ENCODE measurements at regions not wholly inside any gene's neighbourhood (a gene's known extent, or its start where the extent isn't known, plus 50 kb on each side); places are given as distances from the start of the nearest gene placed in this dataset.

- H3K9me3 ChIP-seq (ENCODE audit: control insufficient read depth in 5 of 5, low read length in 5 of 5): peaks cover 0 to 6% (median 0%) of the 10 kb centered on the region in 5 donors
- no peak overlapping the region for H3K4me3 ChIP-seq (ENCODE audit: low read depth in 1 of 5, low read length in 5 of 5)
- H3K27me3 ChIP-seq (ENCODE audit: control insufficient read depth in 5 of 5, insufficient read depth in 4 of 5, low read length in 5 of 5): no peaks in the 10 kb centered on the region
- no peak overlapping the region for H3K9ac ChIP-seq (ENCODE audit: low read length in 5 of 5)
- H3K27ac ChIP-seq (ENCODE audit: low read depth, low read length): no peak overlapping the region
- no peaks in the 10 kb centered on the region for H3K36me3 ChIP-seq (ENCODE audit: control insufficient read depth in 5 of 5, insufficient read depth in 5 of 5, low read length in 5 of 5)
- H3K4me1 ChIP-seq (ENCODE audit: control insufficient read depth in 5 of 5, insufficient read depth in 5 of 5, low read length in 5 of 5): peaks cover 0 to 22% (median 13%) of the 10 kb centered on the region in 5 donors
Observed at GRCh38 chr10:94085288-94085687, 91.6 kb downstream of the PLCE1 start.

- H3K36me3 ChIP-seq (ENCODE audit: control insufficient read depth in 5 of 5, insufficient read depth in 5 of 5, low read length in 5 of 5): no peaks in the 10 kb centered on the region
- no peak overlapping the region for H3K4me3 ChIP-seq (ENCODE audit: low read depth in 1 of 5, low read length in 5 of 5)
- no peak overlapping the region for H3K27ac ChIP-seq (ENCODE audit: low read depth, low read length)
- no peaks in the 10 kb centered on the region for H3K27me3 ChIP-seq (ENCODE audit: control insufficient read depth in 5 of 5, insufficient read depth in 4 of 5, low read length in 5 of 5)
- H3K9me3 ChIP-seq (ENCODE audit: control insufficient read depth in 5 of 5, low read length in 5 of 5): peaks cover 0 to 6% (median 0%) of the 10 kb centered on the region in 5 donors
- H3K9ac ChIP-seq (ENCODE audit: low read length in 5 of 5): no peak overlapping the region
- H3K4me1 ChIP-seq (ENCODE audit: control insufficient read depth in 5 of 5, insufficient read depth in 5 of 5, low read length in 5 of 5): peaks cover 0 to 22% (median 13%) of the 10 kb centered on the region in 5 donors
Observed at GRCh38 chr10:94085766-94086437, 92.2 kb downstream of the PLCE1 start.

GRCh38 chr10:94088926-94089381 is 95.2 kb downstream of the PLCE1 start:
- Histone ChIP-seq H3K36me3 (ENCODE audit: control insufficient read depth in 5 of 5, insufficient read depth in 5 of 5, low read length in 5 of 5) (no peaks in the 10 kb centered on the region), H3K4me1 (ENCODE audit: control insufficient read depth in 5 of 5, insufficient read depth in 5 of 5, low read length in 5 of 5) (peaks cover 0 to 35% (median 11%) of the 10 kb centered on the region in 5 donors), H3K27ac (ENCODE audit: low read depth, low read length) (no peak overlapping the region), H3K27me3 (ENCODE audit: control insufficient read depth in 5 of 5, insufficient read depth in 4 of 5, low read length in 5 of 5) (no peaks in the 10 kb centered on the region), H3K9ac (ENCODE audit: low read length in 5 of 5) (no peak overlapping the region), H3K4me3 (ENCODE audit: low read depth in 1 of 5, low read length in 5 of 5) (peak overlapping the region; percentile 26 to 56 (median 27)), H3K9me3 (ENCODE audit: control insufficient read depth in 5 of 5, low read length in 5 of 5) (no peaks in the 10 kb centered on the region)

GRCh38 chr10:94091649-94092048 is 97.9 kb downstream of the PLCE1 start:
- H3K36me3 ChIP-seq (ENCODE audit: control insufficient read depth in 5 of 5, insufficient read depth in 5 of 5, low read length in 5 of 5): no peaks in the 10 kb centered on the region
- H3K4me1 ChIP-seq (ENCODE audit: control insufficient read depth in 5 of 5, insufficient read depth in 5 of 5, low read length in 5 of 5): peaks cover 0 to 35% (median 11%) of the 10 kb centered on the region in 5 donors
- H3K9ac ChIP-seq (ENCODE audit: low read length in 5 of 5): no peak overlapping the region
- no peaks in the 10 kb centered on the region for H3K27me3 ChIP-seq (ENCODE audit: control insufficient read depth in 5 of 5, insufficient read depth in 4 of 5, low read length in 5 of 5)
- no peak overlapping the region for H3K27ac ChIP-seq (ENCODE audit: low read depth, low read length)
- no peaks in the 10 kb centered on the region for H3K9me3 ChIP-seq (ENCODE audit: control insufficient read depth in 5 of 5, low read length in 5 of 5)
- no peak overlapping the region for H3K4me3 ChIP-seq (ENCODE audit: low read depth in 1 of 5, low read length in 5 of 5)

- Histone ChIP-seq H3K9ac (ENCODE audit: low read length in 5 of 5) (no peak overlapping the region), H3K4me3 (ENCODE audit: low read depth in 1 of 5, low read length in 5 of 5) (no peak overlapping the region), H3K36me3 (ENCODE audit: control insufficient read depth in 5 of 5, insufficient read depth in 5 of 5, low read length in 5 of 5) (no peaks in the 10 kb centered on the region), H3K27ac (ENCODE audit: low read depth, low read length) (peak overlapping the region; percentile 40), H3K9me3 (ENCODE audit: control insufficient read depth in 5 of 5, low read length in 5 of 5) (no peaks in the 10 kb centered on the region), H3K4me1 (ENCODE audit: control insufficient read depth in 5 of 5, insufficient read depth in 5 of 5, low read length in 5 of 5) (peaks cover 0 to 35% (median 11%) of the 10 kb centered on the region in 5 donors), H3K27me3 (ENCODE audit: control insufficient read depth in 5 of 5, insufficient read depth in 4 of 5, low read length in 5 of 5) (no peaks in the 10 kb centered on the region)
Observed at GRCh38 chr10:94092848-94093247, 99.1 kb downstream of the PLCE1 start.

GRCh38 chr10:94093286-94093905 is 99.7 kb downstream of the PLCE1 start:
- H3K27ac ChIP-seq (ENCODE audit: low read depth, low read length): no peak overlapping the region
- peaks cover 0 to 34% (median 10%) of the 10 kb centered on the region in 5 donors for H3K4me1 ChIP-seq (ENCODE audit: control insufficient read depth in 5 of 5, insufficient read depth in 5 of 5, low read length in 5 of 5)
- no peak overlapping the region for H3K9ac ChIP-seq (ENCODE audit: low read length in 5 of 5)

GRCh38 chr10:94094540-94094939 is 100.8 kb downstream of the PLCE1 start:
- Histone ChIP-seq H3K4me3 (ENCODE audit: low read depth in 1 of 5, low read length in 5 of 5) (no peak overlapping the region), H3K27ac (ENCODE audit: low read depth, low read length) (no peak overlapping the region), H3K9ac (ENCODE audit: low read length in 5 of 5) (no peak overlapping the region), H3K27me3 (ENCODE audit: control insufficient read depth in 5 of 5, insufficient read depth in 4 of 5, low read length in 5 of 5) (no peaks in the 10 kb centered on the region), H3K4me1 (ENCODE audit: control insufficient read depth in 5 of 5, insufficient read depth in 5 of 5, low read length in 5 of 5) (peaks cover 0 to 22% (median 4%) of the 10 kb centered on the region in 5 donors), H3K36me3 (ENCODE audit: control insufficient read depth in 5 of 5, insufficient read depth in 5 of 5, low read length in 5 of 5) (no peaks in the 10 kb centered on the region), H3K9me3 (ENCODE audit: control insufficient read depth in 5 of 5, low read length in 5 of 5) (no peaks in the 10 kb centered on the region)

More at GRCh38 chr10:94093286-94093905, 99.7 kb downstream of the PLCE1 start:
- Histone ChIP-seq H3K9me3 (ENCODE audit: control insufficient read depth in 5 of 5, low read length in 5 of 5) (no peaks in the 10 kb centered on the region), H3K27me3 (ENCODE audit: control insufficient read depth in 5 of 5, insufficient read depth in 4 of 5, low read length in 5 of 5) (no peaks in the 10 kb centered on the region), H3K4me3 (ENCODE audit: low read depth in 1 of 5, low read length in 5 of 5) (no peak overlapping the region), H3K36me3 (ENCODE audit: control insufficient read depth in 5 of 5, insufficient read depth in 5 of 5, low read length in 5 of 5) (no peaks in the 10 kb centered on the region)

GRCh38 chr10:94097656-94098055 is 103.9 kb downstream of the PLCE1 start:
- Histone ChIP-seq H3K4me3 (ENCODE audit: low read depth in 1 of 5, low read length in 5 of 5) (no peak overlapping the region), H3K27ac (ENCODE audit: low read depth, low read length) (no peak overlapping the region), H3K27me3 (ENCODE audit: control insufficient read depth in 5 of 5, insufficient read depth in 4 of 5, low read length in 5 of 5) (no peaks in the 10 kb centered on the region), H3K9ac (ENCODE audit: low read length in 5 of 5) (no peak overlapping the region), H3K9me3 (ENCODE audit: control insufficient read depth in 5 of 5, low read length in 5 of 5) (no peaks in the 10 kb centered on the region), H3K4me1 (ENCODE audit: control insufficient read depth in 5 of 5, insufficient read depth in 5 of 5, low read length in 5 of 5) (peaks cover 0 to 8% (median 0%) of the 10 kb centered on the region in 5 donors), H3K36me3 (ENCODE audit: control insufficient read depth in 5 of 5, insufficient read depth in 5 of 5, low read length in 5 of 5) (no peaks in the 10 kb centered on the region)

- H3K27me3 ChIP-seq (ENCODE audit: control insufficient read depth in 5 of 5, insufficient read depth in 4 of 5, low read length in 5 of 5): no peaks in the 10 kb centered on the region
- no peak overlapping the region for H3K9ac ChIP-seq (ENCODE audit: low read length in 5 of 5)
- H3K27ac ChIP-seq (ENCODE audit: low read depth, low read length): no peak overlapping the region
- no peak overlapping the region for H3K4me3 ChIP-seq (ENCODE audit: low read depth in 1 of 5, low read length in 5 of 5)
- peaks cover 0 to 4% (median under 1%) of the 10 kb centered on the region in 5 donors for H3K4me1 ChIP-seq (ENCODE audit: control insufficient read depth in 5 of 5, insufficient read depth in 5 of 5, low read length in 5 of 5)
- no peaks in the 10 kb centered on the region for H3K9me3 ChIP-seq (ENCODE audit: control insufficient read depth in 5 of 5, low read length in 5 of 5)
- no peaks in the 10 kb centered on the region for H3K36me3 ChIP-seq (ENCODE audit: control insufficient read depth in 5 of 5, insufficient read depth in 5 of 5, low read length in 5 of 5)
Observed at GRCh38 chr10:94098896-94099295, 105.2 kb downstream of the PLCE1 start.

- H3K4me3 ChIP-seq (ENCODE audit: low read depth in 1 of 5, low read length in 5 of 5): no peak overlapping the region
- H3K4me1 ChIP-seq (ENCODE audit: control insufficient read depth in 5 of 5, insufficient read depth in 5 of 5, low read length in 5 of 5): peaks cover 0 to 15% (median 4%) of the 10 kb centered on the region in 5 donors
- no peaks in the 10 kb centered on the region for H3K36me3 ChIP-seq (ENCODE audit: control insufficient read depth in 5 of 5, insufficient read depth in 5 of 5, low read length in 5 of 5)
- H3K9ac ChIP-seq (ENCODE audit: low read length in 5 of 5): no peak overlapping the region
- H3K9me3 ChIP-seq (ENCODE audit: control insufficient read depth in 5 of 5, low read length in 5 of 5): no peaks in the 10 kb centered on the region
- H3K27ac ChIP-seq (ENCODE audit: low read depth, low read length): no peak overlapping the region
- no peaks in the 10 kb centered on the region for H3K27me3 ChIP-seq (ENCODE audit: control insufficient read depth in 5 of 5, insufficient read depth in 4 of 5, low read length in 5 of 5)
Observed at GRCh38 chr10:94101894-94102293, 108.2 kb downstream of the PLCE1 start.
